WTC11 (cell line): ENCODE measurements at regions not wholly inside any gene's neighbourhood (a gene's known extent, or its start where the extent isn't known, plus 50 kb on each side); places are given as distances from the start of the nearest gene placed in this dataset.

ENCODE experiments used
- ATAC-seq: fragments of 200-7000 bp; cut with Tn5 transposase; 2 replicates; pipeline ENCODE4 v1.10.0; 2021; ENCODE audit warnings: mild to moderate bottlenecking, moderate library complexity
- CTCF ChIA-PET: fragments of 300-600 bp; sonication (Branson Sonifier 250); formaldehyde crosslinking; loops from one replicate; lab custom pipeline; 2021; ENCODE audit warnings: antibody characterized with exemption; lab: Charles Lee
- POLR2A ChIA-PET: fragments of 350-600 bp; sonication (Branson Sonifier 250); formaldehyde crosslinking; loops from one replicate; lab custom pipeline; 2021; ENCODE audit warnings: antibody characterized with exemption; lab: Charles Lee
- DNase-seq: peaks from one replicate; pipeline ENCODE4 v3.0.0; 2021; ENCODE audit warnings: low spot score
- H3K27ac Mint-ChIP-seq: 2 replicates; pipeline ENCODE4 v1.8.0; 2021; ENCODE audit warnings: mixed read lengths
- H3K27me3 Mint-ChIP-seq: 2 replicates; pipeline ENCODE4 v1.8.0; 2021; ENCODE audit warnings: low read depth, mild to moderate bottlenecking, moderate library complexity, mixed read lengths
- H3K36me3 Mint-ChIP-seq: 2 replicates; pipeline ENCODE4 v1.8.0; 2021; ENCODE audit warnings: mixed read lengths
- H3K4me1 Mint-ChIP-seq: 2 replicates; pipeline ENCODE4 v1.8.0; 2022; ENCODE audit warnings: mixed read lengths
- H3K4me3 Mint-ChIP-seq: 2 replicates; pipeline ENCODE4 v1.8.0; 2021; ENCODE audit warnings: mild to moderate bottlenecking, moderate library complexity, mixed read lengths
- H3K9me3 Mint-ChIP-seq: 2 replicates; pipeline ENCODE4 v1.8.0; 2021; ENCODE audit warnings: mixed read lengths
- ATF1 ChIP-seq: sonication (generic); formaldehyde crosslinking; IDR thresholded peaks from 2 replicates; pipeline ENCODE4 v1.8.1; 2023; ENCODE audit warnings: mild to moderate bottlenecking, moderate library complexity, missing genetic modification reagents
- CBFB ChIP-seq: sonication (generic); formaldehyde crosslinking; IDR thresholded peaks from 2 replicates; pipeline ENCODE4 v1.8.1; 2022; ENCODE audit warnings: mild to moderate bottlenecking, low read depth, missing genetic modification reagents
- ESRRA ChIP-seq: sonication (generic); formaldehyde crosslinking; IDR thresholded peaks from 2 replicates; pipeline ENCODE4 v1.8.1; 2022; ENCODE audit warnings: mild to moderate bottlenecking, missing genetic modification reagents, borderline replicate concordance
- GABPB1 ChIP-seq: sonication (generic); formaldehyde crosslinking; IDR thresholded peaks from 2 replicates; pipeline ENCODE4 v1.8.1; 2023; ENCODE audit warnings: mild to moderate bottlenecking, missing genetic modification reagents
- GRHL2 ChIP-seq: fragments of 250-450 bp; sonication (Bioruptor Pico); IDR thresholded peaks from 2 replicates; pipeline ENCODE4 v1.8.0; 2022; ENCODE audit warnings: mild to moderate bottlenecking, moderate library complexity; ENCODE audit not compliant: insufficient replicate concordance, severe bottlenecking
- HMGA2 ChIP-seq: fragments of 250-450 bp; sonication (Bioruptor Pico); IDR thresholded peaks from 2 replicates; pipeline ENCODE4 v1.4.0; 2021; ENCODE audit warnings: mild to moderate bottlenecking, moderate library complexity
- KAT7 ChIP-seq: sonication (generic); formaldehyde crosslinking; IDR thresholded peaks from 2 replicates; pipeline ENCODE4 v1.8.1; 2023; ENCODE audit warnings: missing genetic modification reagents, mild to moderate bottlenecking, borderline replicate concordance
- OVOL2 ChIP-seq: fragments of 250-450 bp; sonication (Bioruptor Pico); IDR thresholded peaks from 2 replicates; pipeline ENCODE4 v1.9.0; 2021; ENCODE audit warnings: mild to moderate bottlenecking, borderline replicate concordance
- RELA ChIP-seq: sonication (generic); formaldehyde crosslinking; IDR thresholded peaks from 2 replicates; pipeline ENCODE4 v1.8.1; 2022; ENCODE audit warnings: missing genetic modification reagents, mild to moderate bottlenecking, borderline replicate concordance
- SP1 ChIP-seq: sonication (generic); formaldehyde crosslinking; conservative IDR thresholded peaks from 2 replicates; pipeline ENCODE4 v1.8.1; 2022; ENCODE audit warnings: missing genetic modification reagents
- TCF7 ChIP-seq: sonication (generic); formaldehyde crosslinking; IDR thresholded peaks from 2 replicates; pipeline ENCODE4 v1.8.0; 2022; ENCODE audit warnings: mild to moderate bottlenecking, low read depth, missing genetic modification reagents, moderate library complexity
- TEAD1 ChIP-seq: sonication (generic); formaldehyde crosslinking; IDR thresholded peaks from 2 replicates; pipeline ENCODE4 v1.8.0; 2022; ENCODE audit warnings: mild to moderate bottlenecking, missing genetic modification reagents
- TEAD4 ChIP-seq: sonication (generic); formaldehyde crosslinking; IDR thresholded peaks from 2 replicates; pipeline ENCODE4 v1.8.0; 2022; ENCODE audit warnings: mild to moderate bottlenecking, missing genetic modification reagents
- ZNF138 ChIP-seq: sonication (generic); formaldehyde crosslinking; conservative IDR thresholded peaks from 2 replicates; pipeline ENCODE4 v1.8.1; 2022; ENCODE audit warnings: mild to moderate bottlenecking, moderate library complexity, missing genetic modification reagents
- ZNF219 ChIP-seq: sonication (generic); formaldehyde crosslinking; IDR thresholded peaks from 2 replicates; pipeline ENCODE4 v1.8.0; 2023; ENCODE audit warnings: missing genetic modification reagents, mild to moderate bottlenecking, borderline replicate concordance
- ZNF396 ChIP-seq: fragments of 250-450 bp; sonication (Bioruptor Pico); IDR thresholded peaks from 2 replicates; pipeline ENCODE4 v1.8.0; 2021; ENCODE audit warnings: mild to moderate bottlenecking, moderate library complexity, borderline replicate concordance
- TF ChIP-seq, protein P1 (sequence below): sonication (generic); formaldehyde crosslinking; IDR thresholded peaks from 2 replicates; pipeline ENCODE4 v1.8.1; 2023; ENCODE audit warnings: mild to moderate bottlenecking, missing genetic modification reagents
- TF ChIP-seq, protein P2 (sequence below): sonication (generic); formaldehyde crosslinking; IDR thresholded peaks from 2 replicates; pipeline ENCODE4 v1.8.1; 2023; ENCODE audit warnings: mild to moderate bottlenecking, missing genetic modification reagents, borderline replicate concordance
- TF ChIP-seq, protein P3 (sequence below): sonication (generic); formaldehyde crosslinking; IDR thresholded peaks from 2 replicates; pipeline ENCODE4 v1.8.0; 2023; ENCODE audit warnings: mild to moderate bottlenecking, missing genetic modification reagents
- TF ChIP-seq, protein P4 (sequence below): sonication (generic); formaldehyde crosslinking; IDR thresholded peaks from 2 replicates; pipeline ENCODE4 v1.8.1; 2022; ENCODE audit warnings: mild to moderate bottlenecking, moderate library complexity, missing genetic modification reagents
- TF ChIP-seq, protein P5 (sequence below): sonication (generic); formaldehyde crosslinking; conservative IDR thresholded peaks from 2 replicates; pipeline ENCODE4 v1.8.1; 2022; ENCODE audit warnings: mild to moderate bottlenecking, missing genetic modification reagents
- TF ChIP-seq, protein P6 (sequence below): sonication (generic); formaldehyde crosslinking; IDR thresholded peaks from 2 replicates; pipeline ENCODE4 v1.8.1; 2022; ENCODE audit warnings: missing genetic modification reagents, borderline replicate concordance

DNA sequence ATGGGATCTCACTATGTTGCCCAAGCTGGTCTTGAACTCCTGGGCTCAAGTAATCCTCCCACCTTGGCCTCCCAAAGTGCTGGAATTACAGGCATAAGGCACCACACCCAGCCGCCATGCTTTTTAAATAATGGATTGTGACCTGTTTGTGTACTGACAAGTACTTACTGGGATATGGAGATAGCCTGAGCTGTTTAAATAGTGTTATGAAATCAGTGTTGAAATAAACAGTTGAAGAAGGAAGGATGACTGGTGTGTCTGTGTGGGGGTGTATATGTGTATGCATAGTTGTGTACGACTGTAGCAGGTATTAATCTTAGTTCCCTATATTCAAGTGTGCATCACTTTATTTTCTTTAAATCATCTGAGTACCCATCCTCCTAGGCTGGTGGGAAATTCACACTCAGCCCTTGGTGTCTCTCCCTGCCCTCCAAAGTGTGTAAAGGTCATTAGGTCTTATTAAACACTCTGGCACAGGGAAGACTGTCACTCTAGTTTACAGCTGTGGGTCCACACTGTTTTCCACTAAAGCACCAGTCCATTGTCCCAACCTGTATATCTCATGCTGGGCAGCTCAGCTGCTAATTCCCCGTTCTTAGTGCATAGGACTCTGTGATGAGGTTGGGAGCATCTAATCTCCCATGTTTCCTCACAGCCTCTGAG is 91.0 kb downstream of the SNX18 start (continued):
- TF ChIP-seq, protein P1, sequence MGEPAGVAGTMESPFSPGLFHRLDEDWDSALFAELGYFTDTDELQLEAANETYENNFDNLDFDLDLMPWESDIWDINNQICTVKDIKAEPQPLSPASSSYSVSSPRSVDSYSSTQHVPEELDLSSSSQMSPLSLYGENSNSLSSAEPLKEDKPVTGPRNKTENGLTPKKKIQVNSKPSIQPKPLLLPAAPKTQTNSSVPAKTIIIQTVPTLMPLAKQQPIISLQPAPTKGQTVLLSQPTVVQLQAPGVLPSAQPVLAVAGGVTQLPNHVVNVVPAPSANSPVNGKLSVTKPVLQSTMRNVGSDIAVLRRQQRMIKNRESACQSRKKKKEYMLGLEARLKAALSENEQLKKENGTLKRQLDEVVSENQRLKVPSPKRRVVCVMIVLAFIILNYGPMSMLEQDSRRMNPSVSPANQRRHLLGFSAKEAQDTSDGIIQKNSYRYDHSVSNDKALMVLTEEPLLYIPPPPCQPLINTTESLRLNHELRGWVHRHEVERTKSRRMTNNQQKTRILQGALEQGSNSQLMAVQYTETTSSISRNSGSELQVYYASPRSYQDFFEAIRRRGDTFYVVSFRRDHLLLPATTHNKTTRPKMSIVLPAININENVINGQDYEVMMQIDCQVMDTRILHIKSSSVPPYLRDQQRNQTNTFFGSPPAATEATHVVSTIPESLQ (CRISPR knock-in tag) = no peak
- no peak for TF ChIP-seq TEAD1 (CRISPR knock-in tag)
- no peak for TF ChIP-seq TCF7
- TF ChIP-seq, protein P2, sequence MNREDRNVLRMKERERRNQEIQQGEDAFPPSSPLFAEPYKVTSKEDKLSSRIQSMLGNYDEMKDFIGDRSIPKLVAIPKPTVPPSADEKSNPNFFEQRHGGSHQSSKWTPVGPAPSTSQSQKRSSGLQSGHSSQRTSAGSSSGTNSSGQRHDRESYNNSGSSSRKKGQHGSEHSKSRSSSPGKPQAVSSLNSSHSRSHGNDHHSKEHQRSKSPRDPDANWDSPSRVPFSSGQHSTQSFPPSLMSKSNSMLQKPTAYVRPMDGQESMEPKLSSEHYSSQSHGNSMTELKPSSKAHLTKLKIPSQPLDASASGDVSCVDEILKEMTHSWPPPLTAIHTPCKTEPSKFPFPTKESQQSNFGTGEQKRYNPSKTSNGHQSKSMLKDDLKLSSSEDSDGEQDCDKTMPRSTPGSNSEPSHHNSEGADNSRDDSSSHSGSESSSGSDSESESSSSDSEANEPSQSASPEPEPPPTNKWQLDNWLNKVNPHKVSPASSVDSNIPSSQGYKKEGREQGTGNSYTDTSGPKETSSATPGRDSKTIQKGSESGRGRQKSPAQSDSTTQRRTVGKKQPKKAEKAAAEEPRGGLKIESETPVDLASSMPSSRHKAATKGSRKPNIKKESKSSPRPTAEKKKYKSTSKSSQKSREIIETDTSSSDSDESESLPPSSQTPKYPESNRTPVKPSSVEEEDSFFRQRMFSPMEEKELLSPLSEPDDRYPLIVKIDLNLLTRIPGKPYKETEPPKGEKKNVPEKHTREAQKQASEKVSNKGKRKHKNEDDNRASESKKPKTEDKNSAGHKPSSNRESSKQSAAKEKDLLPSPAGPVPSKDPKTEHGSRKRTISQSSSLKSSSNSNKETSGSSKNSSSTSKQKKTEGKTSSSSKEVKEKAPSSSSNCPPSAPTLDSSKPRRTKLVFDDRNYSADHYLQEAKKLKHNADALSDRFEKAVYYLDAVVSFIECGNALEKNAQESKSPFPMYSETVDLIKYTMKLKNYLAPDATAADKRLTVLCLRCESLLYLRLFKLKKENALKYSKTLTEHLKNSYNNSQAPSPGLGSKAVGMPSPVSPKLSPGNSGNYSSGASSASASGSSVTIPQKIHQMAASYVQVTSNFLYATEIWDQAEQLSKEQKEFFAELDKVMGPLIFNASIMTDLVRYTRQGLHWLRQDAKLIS (CRISPR knock-in tag) = no peak
- TF ChIP-seq ZNF219 (CRISPR knock-in tag) = no peak
- no peak for TF ChIP-seq ESRRA (CRISPR knock-in tag)

DNA sequence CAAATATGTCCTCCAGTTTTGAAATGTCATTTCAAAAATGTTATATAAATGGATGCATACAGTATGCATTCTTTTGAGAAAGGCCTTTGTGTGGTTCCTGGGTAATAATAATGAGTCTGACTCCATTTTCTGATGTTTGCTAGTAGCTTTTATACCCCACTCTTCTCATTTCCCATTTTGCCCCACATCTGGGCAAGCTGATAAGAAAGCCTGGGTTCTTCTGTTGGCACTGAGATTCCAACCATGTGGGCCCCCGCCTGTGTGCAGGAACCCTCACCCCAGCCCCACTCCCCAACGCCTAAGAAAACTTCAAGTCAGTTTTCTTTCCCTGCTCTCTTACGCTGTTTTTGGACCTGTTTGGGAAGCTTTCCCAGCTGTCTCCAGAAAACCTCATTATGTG is 89.4 kb downstream of the SNX18 start:
- H3K36me3 Mint-ChIP-seq = peaks cover 5% of the 10 kb centered on the region
- H3K4me1 Mint-ChIP-seq = no peaks in the 10 kb centered on the region
- H3K9me3 Mint-ChIP-seq = peaks cover 8% of the 10 kb centered on the region
- ChIA-PET POLR2A (no interaction called here), CTCF (no interaction called here)
- DNase-seq (no peak), ATAC-seq (no peak)
- no peak for TF ChIP-seq GRHL2 (CRISPR knock-in tag)
- TF ChIP-seq CBFB (CRISPR knock-in tag) = no peak
- no peak for TF ChIP-seq ZNF219 (CRISPR knock-in tag)
- no peak for TF ChIP-seq KAT7
- TF ChIP-seq GABPB1 = no peak
- TF ChIP-seq, protein P3, sequence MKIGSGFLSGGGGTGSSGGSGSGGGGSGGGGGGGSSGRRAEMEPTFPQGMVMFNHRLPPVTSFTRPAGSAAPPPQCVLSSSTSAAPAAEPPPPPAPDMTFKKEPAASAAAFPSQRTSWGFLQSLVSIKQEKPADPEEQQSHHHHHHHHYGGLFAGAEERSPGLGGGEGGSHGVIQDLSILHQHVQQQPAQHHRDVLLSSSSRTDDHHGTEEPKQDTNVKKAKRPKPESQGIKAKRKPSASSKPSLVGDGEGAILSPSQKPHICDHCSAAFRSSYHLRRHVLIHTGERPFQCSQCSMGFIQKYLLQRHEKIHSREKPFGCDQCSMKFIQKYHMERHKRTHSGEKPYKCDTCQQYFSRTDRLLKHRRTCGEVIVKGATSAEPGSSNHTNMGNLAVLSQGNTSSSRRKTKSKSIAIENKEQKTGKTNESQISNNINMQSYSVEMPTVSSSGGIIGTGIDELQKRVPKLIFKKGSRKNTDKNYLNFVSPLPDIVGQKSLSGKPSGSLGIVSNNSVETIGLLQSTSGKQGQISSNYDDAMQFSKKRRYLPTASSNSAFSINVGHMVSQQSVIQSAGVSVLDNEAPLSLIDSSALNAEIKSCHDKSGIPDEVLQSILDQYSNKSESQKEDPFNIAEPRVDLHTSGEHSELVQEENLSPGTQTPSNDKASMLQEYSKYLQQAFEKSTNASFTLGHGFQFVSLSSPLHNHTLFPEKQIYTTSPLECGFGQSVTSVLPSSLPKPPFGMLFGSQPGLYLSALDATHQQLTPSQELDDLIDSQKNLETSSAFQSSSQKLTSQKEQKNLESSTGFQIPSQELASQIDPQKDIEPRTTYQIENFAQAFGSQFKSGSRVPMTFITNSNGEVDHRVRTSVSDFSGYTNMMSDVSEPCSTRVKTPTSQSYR (CRISPR knock-in tag) = no peak
- H3K4me3 Mint-ChIP-seq = no peak overlapping the region
- no peaks in the 10 kb centered on the region; the same call in 1 of the 2 replicates for H3K27me3 Mint-ChIP-seq
- H3K27ac Mint-ChIP-seq = no peak overlapping the region

DNA sequence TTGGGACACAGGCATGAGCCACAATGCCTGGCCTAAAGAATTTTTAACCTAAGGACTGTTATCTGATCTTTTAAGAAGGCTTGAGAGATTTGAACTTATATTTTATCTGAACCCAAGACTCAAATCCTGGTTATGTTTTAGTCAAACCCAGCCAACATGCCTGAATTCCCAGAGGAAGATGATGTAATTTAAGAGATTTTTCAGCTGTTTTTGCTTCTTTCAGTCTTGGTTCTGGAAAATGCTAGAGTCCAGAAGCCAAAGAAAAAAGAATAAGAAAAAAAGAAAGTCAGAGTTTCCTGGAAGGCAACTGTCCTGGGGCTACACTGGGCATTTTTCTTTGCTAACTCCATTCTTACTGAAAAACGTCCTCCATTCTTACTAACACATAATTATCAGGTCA is 85.8 kb downstream of the SNX18 start:
- Mint-ChIP-seq H3K27ac (no peak overlapping the region), H3K4me3 (no peak overlapping the region), H3K27me3 (no peaks in the 10 kb centered on the region; the same call in 1 of the 2 replicates), H3K4me1 (no peaks in the 10 kb centered on the region), H3K36me3 (no peaks in the 10 kb centered on the region), H3K9me3 (peaks cover 18% of the 10 kb centered on the region)
- POLR2A ChIA-PET = no interaction called here
- DNase-seq (no peak), ATAC-seq (no peak)
- CTCF ChIA-PET = no interaction called here
- TF ChIP-seq OVOL2 (no peak), ATF1 (CRISPR knock-in tag) (no peak), TCF7 (no peak), HMGA2 (CRISPR knock-in tag) (no peak), ZNF396 (CRISPR knock-in tag) (no peak), TEAD4 (no peak), KAT7 (no peak), ZNF138 (no peak), SP1 (CRISPR knock-in tag) (no peak), RELA (no peak)
- TF ChIP-seq, protein P4, sequence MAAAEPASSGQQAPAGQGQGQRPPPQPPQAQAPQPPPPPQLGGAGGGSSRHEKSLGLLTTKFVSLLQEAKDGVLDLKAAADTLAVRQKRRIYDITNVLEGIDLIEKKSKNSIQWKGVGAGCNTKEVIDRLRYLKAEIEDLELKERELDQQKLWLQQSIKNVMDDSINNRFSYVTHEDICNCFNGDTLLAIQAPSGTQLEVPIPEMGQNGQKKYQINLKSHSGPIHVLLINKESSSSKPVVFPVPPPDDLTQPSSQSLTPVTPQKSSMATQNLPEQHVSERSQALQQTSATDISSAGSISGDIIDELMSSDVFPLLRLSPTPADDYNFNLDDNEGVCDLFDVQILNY (CRISPR knock-in tag) = no peak
- TF ChIP-seq, protein P5, sequence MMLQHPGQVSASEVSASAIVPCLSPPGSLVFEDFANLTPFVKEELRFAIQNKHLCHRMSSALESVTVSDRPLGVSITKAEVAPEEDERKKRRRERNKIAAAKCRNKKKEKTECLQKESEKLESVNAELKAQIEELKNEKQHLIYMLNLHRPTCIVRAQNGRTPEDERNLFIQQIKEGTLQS (CRISPR knock-in tag) = no peak
- TF ChIP-seq, protein P6, sequence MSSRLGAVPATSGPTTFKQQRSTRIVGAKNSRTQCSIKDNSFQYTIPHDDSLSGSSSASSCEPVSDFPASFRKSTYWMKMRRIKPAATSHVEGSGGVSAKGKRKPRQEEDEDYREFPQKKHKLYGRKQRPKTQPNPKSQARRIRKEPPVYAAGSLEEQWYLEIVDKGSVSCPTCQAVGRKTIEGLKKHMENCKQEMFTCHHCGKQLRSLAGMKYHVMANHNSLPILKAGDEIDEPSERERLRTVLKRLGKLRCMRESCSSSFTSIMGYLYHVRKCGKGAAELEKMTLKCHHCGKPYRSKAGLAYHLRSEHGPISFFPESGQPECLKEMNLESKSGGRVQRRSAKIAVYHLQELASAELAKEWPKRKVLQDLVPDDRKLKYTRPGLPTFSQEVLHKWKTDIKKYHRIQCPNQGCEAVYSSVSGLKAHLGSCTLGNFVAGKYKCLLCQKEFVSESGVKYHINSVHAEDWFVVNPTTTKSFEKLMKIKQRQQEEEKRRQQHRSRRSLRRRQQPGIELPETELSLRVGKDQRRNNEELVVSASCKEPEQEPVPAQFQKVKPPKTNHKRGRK = no peak
